ENCODE measurements at regions not wholly inside any gene's neighbourhood (a gene's known extent, or its start where the extent isn't known, plus 50 kb on each side); places are given as distances from the start of the nearest gene placed in this dataset.

DNA sequence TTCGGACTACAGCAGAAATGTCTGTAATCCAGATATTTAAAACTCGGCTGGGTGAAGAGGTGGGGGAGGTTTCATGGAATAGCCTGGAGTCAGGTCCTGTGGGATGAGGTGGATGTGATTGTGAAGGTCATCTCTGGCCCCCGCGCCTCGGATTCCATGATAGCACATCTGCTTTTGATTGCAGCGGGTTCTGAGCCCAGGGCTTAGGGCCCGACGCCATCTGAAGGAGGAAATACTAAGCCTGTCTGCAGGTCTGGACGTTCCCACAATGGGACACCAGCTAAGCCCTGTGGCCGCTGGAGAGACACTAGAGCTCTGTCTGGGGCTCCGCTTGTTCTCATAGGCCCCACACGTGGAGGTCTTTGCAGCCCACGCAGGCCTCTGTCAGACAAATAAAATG lies 328.7 kb downstream of the CXCL12 start:
- Histone ChIP-seq H3K27ac (ENCODE audit: low read depth) (no peak overlapping the region), H3K36me3 (ENCODE audit: insufficient read depth) (no peaks in the 10 kb centered on the region), H3K4me3 (ENCODE audit: low read depth, low read length) (no peak overlapping the region), H3K4me1 (ENCODE audit: insufficient read depth) (no peaks in the 10 kb centered on the region)
- DNase-seq (ENCODE audit: extremely low spot score), result no peak
- 58% methylated on average over 13 of the region's 13 CpGs for WGBS

DNA sequence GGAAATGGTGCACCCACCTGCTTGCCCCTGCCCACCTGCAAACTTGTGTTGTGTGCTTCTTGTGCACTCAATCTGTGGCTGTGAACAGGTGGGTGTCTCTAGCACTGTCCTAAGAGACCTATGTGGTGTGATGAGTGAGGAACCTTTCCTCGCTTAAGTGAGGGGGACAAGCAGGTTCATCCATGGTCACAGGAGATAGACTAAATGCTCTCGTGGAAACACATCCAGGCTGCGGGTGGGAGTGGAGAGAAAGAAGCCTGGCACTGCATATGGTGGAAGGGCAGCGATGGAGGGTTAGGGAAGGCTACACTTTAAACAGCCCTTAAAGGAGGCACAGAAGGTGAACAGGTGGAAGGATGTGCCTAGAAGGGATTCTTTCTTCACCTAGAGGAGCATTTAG lies 330.9 kb downstream of the CXCL12 start:
- DNase-seq (ENCODE audit: extremely low spot score), result no peak
- H3K4me3 ChIP-seq (ENCODE audit: low read depth, low read length), result no peak overlapping the region
- WGBS, result 98% methylated on average over 4 of the region's 4 CpGs

DNA sequence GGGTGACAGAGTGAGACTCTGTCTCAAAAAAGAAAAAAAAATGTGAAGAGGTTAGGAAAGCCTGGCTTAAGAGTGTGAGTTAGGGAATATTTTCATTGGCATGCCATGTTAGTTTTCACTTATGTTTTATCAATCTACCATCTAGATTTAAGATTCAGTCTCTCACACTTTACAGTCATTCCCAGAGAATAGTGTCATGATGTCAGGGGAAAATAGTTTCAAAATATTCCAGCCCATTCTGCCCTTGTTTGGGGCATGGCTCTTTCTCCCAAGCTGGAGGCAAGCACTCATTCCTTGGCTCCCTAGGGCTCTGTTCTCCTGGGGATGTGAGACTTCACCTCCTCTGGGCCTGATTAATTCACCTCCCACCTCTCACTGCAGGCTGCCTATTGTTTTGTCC lies 331.5 kb downstream of the CXCL12 start:
- H3K4me3 ChIP-seq (ENCODE audit: low read depth, low read length), result no peak overlapping the region
- no peak for DNase-seq (ENCODE audit: extremely low spot score)
- no peak overlapping the region for H3K27ac ChIP-seq (ENCODE audit: low read depth)
- no peaks in the 10 kb centered on the region for H3K36me3 ChIP-seq (ENCODE audit: insufficient read depth)
- no peaks in the 10 kb centered on the region for H3K4me1 ChIP-seq (ENCODE audit: insufficient read depth)

More for the DNA sequence above, 330.9 kb downstream of the CXCL12 start:
- Histone ChIP-seq H3K4me1 (ENCODE audit: insufficient read depth) (no peaks in the 10 kb centered on the region), H3K27ac (ENCODE audit: low read depth) (no peak overlapping the region), H3K36me3 (ENCODE audit: insufficient read depth) (no peaks in the 10 kb centered on the region)

DNA sequence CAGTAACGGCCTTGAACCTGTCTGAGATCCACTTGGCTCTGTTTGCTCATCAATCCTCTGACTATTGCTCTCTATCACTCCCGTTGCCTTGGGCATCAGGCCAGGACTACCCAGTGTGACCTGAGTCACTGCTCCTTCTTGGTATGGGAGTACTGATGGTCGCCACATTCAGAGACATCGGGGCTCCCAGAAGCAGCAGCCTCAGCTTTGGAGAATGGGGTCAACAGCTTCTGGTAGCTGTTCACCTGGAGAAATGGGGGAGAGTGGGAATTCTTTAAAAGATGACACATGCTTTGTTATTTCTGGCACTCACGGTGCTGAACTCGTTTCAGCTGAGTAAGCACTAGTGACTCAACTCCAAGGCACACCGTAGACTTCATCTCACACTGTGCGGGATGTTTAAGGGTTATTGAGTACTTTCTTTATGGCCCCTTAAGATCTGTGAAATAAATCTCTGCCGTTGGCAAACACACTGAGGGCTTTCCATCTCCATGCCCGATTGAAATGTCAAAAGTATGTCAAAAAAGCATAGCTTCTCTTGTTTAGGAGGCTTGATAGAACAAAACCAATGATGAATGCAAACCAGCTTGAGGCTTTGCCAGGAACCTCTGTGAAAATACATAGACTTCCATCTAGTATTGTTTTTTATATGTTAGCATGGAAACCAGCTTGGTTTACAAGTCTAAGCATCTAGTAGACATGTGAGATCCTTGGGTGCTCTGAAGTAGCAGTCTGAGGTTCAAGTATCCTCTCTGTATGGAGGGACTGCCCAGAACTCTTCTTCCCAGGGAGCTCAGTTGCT lies 333.1 kb downstream of the CXCL12 start:
- Histone ChIP-seq H3K4me1 (ENCODE audit: insufficient read depth) (no peaks in the 10 kb centered on the region), H3K4me3 (ENCODE audit: low read depth, low read length) (no peak overlapping the region), H3K27ac (ENCODE audit: low read depth) (no peak overlapping the region), H3K36me3 (ENCODE audit: insufficient read depth) (no peaks in the 10 kb centered on the region)
- 73% methylated on average over 10 of the region's 10 CpGs for WGBS
- DNase-seq (ENCODE audit: extremely low spot score), result no peak

DNA sequence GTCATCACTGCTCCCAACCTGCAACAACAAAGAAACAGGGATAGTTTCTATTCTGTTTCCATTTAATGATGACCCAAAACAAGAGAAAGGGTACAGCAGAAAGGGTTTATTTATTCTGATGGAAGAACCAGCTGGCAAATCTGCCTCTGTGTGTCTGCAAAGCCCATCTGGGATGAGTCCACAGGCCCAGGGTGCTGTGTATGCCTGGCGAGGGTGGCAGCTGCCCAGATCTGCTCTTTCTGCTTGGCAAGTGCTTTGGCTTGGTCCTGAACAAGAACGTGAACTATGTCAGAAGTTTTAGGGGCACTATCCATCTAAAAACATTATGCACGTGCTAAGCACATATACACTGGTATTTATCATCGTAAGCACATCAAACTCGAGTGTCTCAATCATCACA lies 333.8 kb downstream of the CXCL12 start:
- no peaks in the 10 kb centered on the region for H3K4me1 ChIP-seq (ENCODE audit: insufficient read depth)
- no peak overlapping the region for H3K27ac ChIP-seq (ENCODE audit: low read depth)
- DNase-seq (ENCODE audit: extremely low spot score), result no peak
- no peak overlapping the region for H3K4me3 ChIP-seq (ENCODE audit: low read depth, low read length)
- H3K36me3 ChIP-seq (ENCODE audit: insufficient read depth), result no peaks in the 10 kb centered on the region
- 89% methylated on average over 5 of the region's 5 CpGs for WGBS

DNA sequence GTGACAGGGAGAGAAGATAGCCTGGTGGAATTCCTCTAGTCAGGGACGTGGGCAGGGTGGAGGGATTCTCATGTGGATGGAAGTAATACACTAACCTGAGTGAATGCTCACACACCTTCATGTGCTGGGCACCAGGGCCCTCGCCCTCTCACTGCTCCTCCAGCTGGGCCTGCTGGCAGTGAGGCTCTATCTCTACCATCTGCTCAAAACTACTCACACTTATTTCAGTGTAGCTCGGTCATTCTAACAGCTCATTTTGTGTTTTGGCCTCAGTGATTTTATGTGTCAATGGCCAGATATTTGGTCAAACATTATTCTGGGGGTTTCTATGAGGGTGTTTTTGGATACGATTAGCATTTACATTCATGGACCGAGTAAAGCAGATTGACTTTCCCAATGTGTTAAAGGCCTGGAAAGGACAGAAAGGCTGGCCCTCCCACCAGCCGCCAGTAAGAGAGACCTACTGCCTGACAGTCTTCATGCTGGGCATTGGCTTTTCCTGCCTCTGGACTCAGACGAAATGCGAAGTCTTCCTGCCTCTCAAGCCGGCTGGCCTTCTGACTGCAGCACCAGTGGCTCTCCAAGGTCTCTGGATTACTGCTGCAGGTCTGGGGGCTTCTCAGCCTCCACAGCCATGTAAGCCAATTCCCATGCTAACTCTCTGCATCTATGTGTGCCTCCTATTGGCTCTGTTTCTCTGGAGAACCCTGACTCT lies 335.4 kb downstream of the CXCL12 start:
- no peak overlapping the region for H3K27ac ChIP-seq (ENCODE audit: low read depth)
- no peak overlapping the region for H3K4me3 ChIP-seq (ENCODE audit: low read depth, low read length)
- no peaks in the 10 kb centered on the region for H3K36me3 ChIP-seq (ENCODE audit: insufficient read depth)
- no peaks in the 10 kb centered on the region for H3K4me1 ChIP-seq (ENCODE audit: insufficient read depth)
- DNase-seq (ENCODE audit: extremely low spot score), result no peak
- 90% methylated on average over 9 of the region's 9 CpGs for WGBS

DNA sequence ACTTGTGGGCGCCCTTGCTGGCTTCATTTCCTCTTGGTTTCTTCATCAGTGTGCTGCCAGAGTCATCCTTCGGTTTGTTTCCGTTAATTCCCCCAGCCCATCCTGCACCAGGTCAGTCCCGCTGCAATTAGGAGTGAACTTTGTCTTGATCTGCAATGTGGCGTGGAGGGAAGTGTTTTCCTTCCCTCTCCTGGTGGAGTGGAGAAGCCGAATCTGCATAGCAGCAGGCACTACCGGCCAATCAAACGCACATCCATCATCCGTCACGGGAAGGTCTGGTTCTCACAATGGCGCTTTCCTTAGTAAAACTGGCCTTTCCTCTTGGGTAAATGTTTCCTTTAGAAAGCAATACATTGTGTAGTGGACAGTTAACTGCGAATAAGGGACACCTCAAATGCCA lies 337.5 kb downstream of the CXCL12 start:
- 68% methylated on average over 12 of the region's 12 CpGs for WGBS
- no peaks in the 10 kb centered on the region for H3K4me1 ChIP-seq (ENCODE audit: insufficient read depth)
- DNase-seq (ENCODE audit: extremely low spot score), result no peak
- no peaks in the 10 kb centered on the region for H3K36me3 ChIP-seq (ENCODE audit: insufficient read depth)
- no peak overlapping the region for H3K4me3 ChIP-seq (ENCODE audit: low read depth, low read length)
- H3K27ac ChIP-seq (ENCODE audit: low read depth), result no peak overlapping the region

DNA sequence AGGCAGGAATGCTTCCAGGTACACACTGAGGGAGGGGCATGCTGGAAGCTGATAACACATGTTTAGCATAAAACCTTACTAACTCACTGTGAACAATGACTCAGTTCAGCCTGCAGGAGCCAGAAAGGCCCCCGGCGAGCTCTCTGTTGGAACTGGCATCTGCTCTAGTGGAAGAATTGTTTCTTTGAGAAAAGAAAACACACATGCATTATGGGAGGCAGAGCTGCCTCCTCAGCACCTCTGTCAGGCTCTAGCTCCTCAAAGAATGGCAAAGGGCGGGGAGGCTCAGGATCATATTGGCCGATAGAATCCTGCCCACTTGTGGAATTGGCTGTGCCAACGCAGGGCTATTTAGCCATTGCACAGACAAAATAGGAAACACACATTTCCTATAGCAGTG lies 338.3 kb downstream of the CXCL12 start:
- DNase-seq (ENCODE audit: extremely low spot score), result no peak
- Histone ChIP-seq H3K36me3 (ENCODE audit: insufficient read depth) (no peaks in the 10 kb centered on the region), H3K4me3 (ENCODE audit: low read depth, low read length) (no peak overlapping the region), H3K4me1 (ENCODE audit: insufficient read depth) (no peaks in the 10 kb centered on the region), H3K27ac (ENCODE audit: low read depth) (no peak overlapping the region)
- 56% methylated on average over 5 of the region's 5 CpGs for WGBS

DNA sequence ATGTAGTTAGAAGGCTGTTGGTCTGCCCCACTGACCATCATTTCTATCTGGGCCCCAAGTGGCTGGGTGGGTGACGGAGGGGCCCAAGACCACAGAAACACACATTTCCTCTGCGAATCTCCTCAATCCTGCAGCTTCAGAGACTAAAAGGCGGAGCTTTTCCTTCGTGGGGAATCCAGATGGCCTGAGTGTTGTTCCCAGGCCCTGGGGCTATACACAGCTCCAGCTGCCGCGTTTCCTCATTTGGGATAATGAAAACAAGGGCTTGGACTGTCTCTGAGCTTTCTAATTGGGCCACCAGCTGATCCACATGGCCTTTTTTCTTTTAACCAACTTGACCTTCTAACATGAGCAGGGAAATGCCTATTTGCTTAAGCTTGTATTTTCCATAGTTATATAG lies 339.9 kb downstream of the CXCL12 start:
- 60% methylated on average over 6 of the region's 6 CpGs for WGBS
- no peak overlapping the region for H3K4me3 ChIP-seq (ENCODE audit: low read depth, low read length)
- no peak for DNase-seq (ENCODE audit: extremely low spot score)
- H3K36me3 ChIP-seq (ENCODE audit: insufficient read depth), result no peaks in the 10 kb centered on the region
- no peak overlapping the region for H3K27ac ChIP-seq (ENCODE audit: low read depth)
- no peaks in the 10 kb centered on the region for H3K4me1 ChIP-seq (ENCODE audit: insufficient read depth)

DNA sequence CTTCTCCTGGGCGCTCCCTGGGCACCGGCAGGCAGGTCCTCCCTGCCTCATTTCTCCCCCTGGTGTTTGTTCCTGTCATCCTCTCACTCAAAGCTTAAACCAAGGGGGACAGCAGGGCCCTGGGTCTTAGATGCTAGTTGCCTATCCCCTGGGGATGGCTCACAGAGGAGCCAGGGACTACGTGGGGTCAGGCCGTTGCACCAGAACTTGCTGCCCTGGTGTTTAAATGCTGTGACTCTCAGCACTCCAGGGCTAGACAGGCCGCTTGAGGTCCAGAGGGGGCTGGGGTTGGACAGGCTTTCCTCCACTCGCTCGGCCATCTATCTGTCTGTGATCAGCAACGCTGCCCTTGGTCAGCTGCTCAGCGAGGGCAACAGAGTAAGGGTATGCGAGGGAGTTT lies 340.3 kb downstream of the CXCL12 start:
- H3K4me3 ChIP-seq (ENCODE audit: low read depth, low read length), result no peak overlapping the region
- no peak overlapping the region for H3K27ac ChIP-seq (ENCODE audit: low read depth)
- no peaks in the 10 kb centered on the region for H3K4me1 ChIP-seq (ENCODE audit: insufficient read depth)
- 85% methylated on average over 10 of the region's 10 CpGs for whole genome bisulfite sequencing
- H3K36me3 ChIP-seq (ENCODE audit: insufficient read depth), result no peaks in the 10 kb centered on the region
- DNase-seq (ENCODE audit: extremely low spot score), result no peak

DNA sequence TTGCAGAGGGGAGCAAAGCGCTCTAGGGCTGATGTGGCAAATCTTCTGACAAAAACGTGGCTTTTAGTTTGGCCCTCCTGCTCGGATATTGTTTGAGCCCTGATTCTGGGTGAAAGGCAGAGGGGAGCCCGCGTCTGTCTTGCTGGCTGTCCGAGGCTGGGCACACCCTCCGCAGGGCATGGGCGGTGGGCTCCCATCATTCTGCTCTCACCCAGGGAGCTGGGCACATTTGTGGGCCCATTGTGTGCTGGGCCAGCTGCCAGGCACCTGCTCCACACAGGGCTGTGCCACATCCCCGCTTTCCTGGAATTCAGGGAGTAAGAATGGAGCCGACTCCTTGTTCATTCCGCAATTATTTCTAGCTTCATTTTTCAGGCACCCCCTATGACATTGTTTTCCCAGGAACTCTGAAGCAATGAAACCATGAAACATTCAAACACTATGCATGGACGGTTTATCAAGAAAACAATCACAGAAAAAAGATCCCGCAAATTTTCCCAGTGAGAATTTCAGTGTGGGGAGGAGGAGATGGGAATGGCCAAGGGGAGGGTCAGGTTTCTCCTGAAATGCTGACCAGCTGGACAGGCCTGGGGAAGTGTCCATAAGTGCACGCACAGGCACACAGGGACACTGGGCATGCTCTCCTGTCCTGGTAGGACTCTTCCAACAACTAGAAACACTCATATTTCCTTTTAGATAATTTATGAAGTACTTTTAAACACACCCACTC lies 341.1 kb downstream of the CXCL12 start:
- Histone ChIP-seq H3K4me3 (ENCODE audit: low read depth, low read length) (no peak overlapping the region), H3K36me3 (ENCODE audit: insufficient read depth) (no peaks in the 10 kb centered on the region), H3K4me1 (ENCODE audit: insufficient read depth) (no peaks in the 10 kb centered on the region), H3K27ac (ENCODE audit: low read depth) (no peak overlapping the region)
- DNase-seq (ENCODE audit: extremely low spot score), result no peak
- 89% methylated on average over 14 of the region's 14 CpGs for WGBS

DNA sequence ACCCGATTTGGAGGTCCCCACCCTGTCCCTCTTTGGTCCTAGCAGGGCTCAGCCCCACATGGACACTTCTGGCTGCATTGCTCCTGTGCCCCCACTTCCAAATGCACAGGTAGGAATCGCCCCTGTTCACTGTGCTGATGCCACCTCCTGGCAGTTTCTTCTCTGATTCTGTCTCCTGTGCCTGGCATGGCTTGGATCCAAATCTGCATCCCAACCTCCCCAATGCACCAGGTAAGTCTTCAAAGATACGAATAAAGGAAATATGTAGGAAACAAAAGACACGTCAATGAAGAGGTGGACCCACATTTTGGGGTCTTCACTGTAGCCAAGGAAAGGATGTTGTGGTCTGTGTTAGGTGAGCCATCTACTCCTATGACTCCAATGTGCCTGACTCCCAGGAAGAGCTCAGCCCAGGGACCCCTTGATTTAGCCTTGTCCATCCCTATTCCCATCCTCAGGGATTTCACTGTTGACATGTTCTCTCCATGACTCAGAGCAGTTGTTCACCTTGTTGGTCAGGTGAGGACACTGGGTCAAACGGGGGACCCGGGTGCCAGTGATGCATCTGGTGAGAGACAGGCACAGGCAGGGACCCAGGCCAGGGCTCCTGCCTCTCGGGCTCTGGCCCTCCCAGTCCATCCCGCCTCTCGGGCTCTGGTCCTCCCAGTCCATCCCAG lies 341.8 kb downstream of the CXCL12 start:
- DNase-seq (ENCODE audit: extremely low spot score), result no peak
- Histone ChIP-seq H3K27ac (ENCODE audit: low read depth) (no peak overlapping the region), H3K4me3 (ENCODE audit: low read depth, low read length) (no peak overlapping the region), H3K36me3 (ENCODE audit: insufficient read depth) (no peaks in the 10 kb centered on the region), H3K4me1 (ENCODE audit: insufficient read depth) (no peaks in the 10 kb centered on the region)
- WGBS, result 84% methylated on average over 9 of the region's 9 CpGs

DNA sequence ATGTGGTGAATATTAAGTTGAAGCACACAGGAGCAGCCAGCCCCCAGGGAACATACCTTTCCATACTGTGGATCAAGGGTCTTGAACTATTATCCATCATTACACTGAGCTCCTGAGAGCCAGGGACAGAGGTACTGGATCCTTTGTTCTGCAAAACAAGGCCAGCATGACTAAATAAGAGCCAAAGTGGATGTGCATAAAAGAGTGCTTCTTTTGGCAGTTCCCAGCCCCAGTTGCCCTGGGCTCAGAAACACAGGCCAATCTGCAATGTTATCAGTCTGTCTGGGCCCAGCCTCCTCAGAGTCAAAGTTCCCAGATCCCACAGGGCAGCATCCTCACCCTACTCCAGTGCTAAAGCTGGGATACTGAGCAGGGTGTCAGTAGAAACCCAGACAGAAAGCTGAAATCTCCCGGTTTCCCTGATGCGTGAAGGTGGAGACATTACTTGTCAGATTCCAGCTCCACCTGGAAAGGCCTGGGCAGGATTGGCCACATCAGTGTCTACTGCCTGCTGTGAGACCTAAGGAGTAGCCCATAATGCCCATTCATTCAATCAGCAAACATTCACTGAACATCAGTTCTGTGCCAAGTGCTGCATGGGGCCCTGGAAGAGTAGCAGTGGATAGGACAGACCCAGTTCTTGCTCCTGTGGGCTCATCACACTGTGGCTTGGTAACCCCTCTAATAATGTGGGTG lies 342.7 kb downstream of the CXCL12 start:
- 97% methylated on average over 2 of the region's 2 CpGs for WGBS
- Histone ChIP-seq H3K36me3 (ENCODE audit: insufficient read depth) (no peaks in the 10 kb centered on the region), H3K27ac (ENCODE audit: low read depth) (no peak overlapping the region), H3K4me3 (ENCODE audit: low read depth, low read length) (no peak overlapping the region), H3K4me1 (ENCODE audit: insufficient read depth) (no peaks in the 10 kb centered on the region)
- DNase-seq (ENCODE audit: extremely low spot score), result no peak
